Right lobe of liver (tissue), 6 donors: ENCODE measurements at regions not wholly inside any gene's neighbourhood (a gene's known extent, or its start where the extent isn't known, plus 50 kb on each side); places are given as distances from the start of the nearest gene placed in this dataset.
"Not testable (repeated sequence)": the region's sequence is repeated elsewhere in the genome, so short reads cannot be mapped to it uniquely, and the experiment has no call there.

Source experiments
- ATAC-seq, 4 donors: fragments of 200-7000 bp; cut with Tn5 transposase; one replicate each; pipeline ENCODE4 v1.9.1; 2020; ENCODE audit warnings: mild to moderate bottlenecking in 4 of 4, moderate library complexity in 4 of 4
- DNase-seq, 3 donors: peaks; one replicate each; pipeline ENCODE4 v3.0.0-alpha.2; 2020
- H3K27ac ChIP-seq, 3 donors: fragments of 200-600 bp; one replicate each; pipeline ENCODE4 v1.8.0; 2022
- H3K27me3 ChIP-seq, 2 donors: fragments of 200-600 bp; one replicate each; pipeline ENCODE4 v1.8.0; 2022
- H3K36me3 ChIP-seq, 4 donors: fragments of 200-600 bp; sonication (generic) in 1 of 4; one replicate each; pipeline versions ENCODE4 v1.5.1 to v1.8.0; 2017 to 2022; ENCODE audit warnings: control low read depth in 1 of 4
- H3K4me1 ChIP-seq, 4 donors: fragments of 200-600 bp; sonication (generic) in 1 of 4; one replicate each; pipeline versions ENCODE4 v1.5.1 to v1.8.0; 2017 to 2022; ENCODE audit warnings: control low read depth in 1 of 4
- H3K4me3 ChIP-seq, 3 donors: fragments of 200-600 bp; one replicate each; pipeline ENCODE4 v1.8.0; 2022
- H3K9me3 ChIP-seq, 4 donors: fragments of 200-600 bp; sonication (generic) in 1 of 4; one replicate each; pipeline versions ENCODE4 v1.5.1 to v1.8.0; 2017 to 2022; ENCODE audit warnings: control low read depth in 1 of 4
- POLR2A ChIP-seq: fragments of 450-650 bp; IDR thresholded peaks from one replicate; pipeline ENCODE4 v1.6.1; 2017; ENCODE audit warnings: antibody characterized with exemption, mild to moderate bottlenecking
- WGBS: methylation state at CpG from one replicate; pipeline ENCODE4 v1.1.6; 2018; ENCODE audit warnings: low coverage, low lambda C conversion rate; ENCODE audit not compliant: insufficient coverage; ENCODE audit errors: missing lambda C conversion rate; 5-methylcytosine and 5-hydroxymethylcytosine counted together
- intact Hi-C, 2 donors: fragments of 100-400 bp; cut with DNase I; formaldehyde crosslinking; loops; one replicate each; pipeline versions ENCODE4 v1.11.2 to v1.14.1; 2022
- TF ChIP-seq, protein P1 (sequence below), 4 donors: fragments of 200-600 bp in 3 of 4; fragments of 450-650 bp in 1 of 4; IDR thresholded peaks; one replicate each; pipeline versions ENCODE4 v1.5.1 to v1.8.0; 2016 to 2022; ENCODE audit warnings: antibody characterized with exemption in 4 of 4, mild to moderate bottlenecking in 2 of 4
- donor health status: DM: no; HTN: yes; CAD: no.
- donor health status: DM: no; HTN: no; CAD: no.
- donor health status: DM: no; HTN: no; CAD: no.
- donor health status: DM: no; HTN: yes; CAD: no.
- donor health status: DM: no; HTN: yes; CAD: no.

DNA sequence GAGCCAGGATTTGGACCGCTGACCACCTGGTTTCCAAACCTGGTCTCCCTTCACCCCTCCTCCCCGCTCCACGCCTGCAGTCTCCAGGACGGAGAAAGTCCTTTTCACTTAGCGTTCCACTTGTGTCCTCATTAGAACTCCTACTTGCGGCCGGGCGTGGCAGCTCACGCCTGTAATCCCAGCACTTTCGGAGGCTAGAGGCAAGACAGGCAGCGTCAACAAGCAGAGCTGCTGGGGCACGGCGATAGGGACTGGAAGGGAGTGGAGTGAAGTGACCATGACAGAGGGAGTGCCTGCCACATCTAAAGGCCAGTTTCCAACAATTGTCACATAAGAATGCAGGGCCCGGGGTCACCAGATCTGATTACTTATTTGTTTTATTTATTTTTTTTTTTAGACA lies 132.5 kb upstream of the NCOR2 start:
- H3K4me1 ChIP-seq, result peaks cover 0 to 9% (median 1%) of the 10 kb centered on the region in 4 donors
- no peak overlapping the region for H3K27ac ChIP-seq
- no peak for DNase-seq
- H3K4me3 ChIP-seq, result no peak overlapping the region
- WGBS, result 81% methylated on average over 12 of the region's 14 CpGs
- no peaks in the 10 kb centered on the region for H3K36me3 ChIP-seq
- intact Hi-C loops, result no loop called here
- no peaks in the 10 kb centered on the region for H3K9me3 ChIP-seq
- H3K27me3 ChIP-seq, result no peaks in the 10 kb centered on the region
- no peak for ATAC-seq
- TF ChIP-seq POLR2A, result no peak
- TF ChIP-seq, protein P1, sequence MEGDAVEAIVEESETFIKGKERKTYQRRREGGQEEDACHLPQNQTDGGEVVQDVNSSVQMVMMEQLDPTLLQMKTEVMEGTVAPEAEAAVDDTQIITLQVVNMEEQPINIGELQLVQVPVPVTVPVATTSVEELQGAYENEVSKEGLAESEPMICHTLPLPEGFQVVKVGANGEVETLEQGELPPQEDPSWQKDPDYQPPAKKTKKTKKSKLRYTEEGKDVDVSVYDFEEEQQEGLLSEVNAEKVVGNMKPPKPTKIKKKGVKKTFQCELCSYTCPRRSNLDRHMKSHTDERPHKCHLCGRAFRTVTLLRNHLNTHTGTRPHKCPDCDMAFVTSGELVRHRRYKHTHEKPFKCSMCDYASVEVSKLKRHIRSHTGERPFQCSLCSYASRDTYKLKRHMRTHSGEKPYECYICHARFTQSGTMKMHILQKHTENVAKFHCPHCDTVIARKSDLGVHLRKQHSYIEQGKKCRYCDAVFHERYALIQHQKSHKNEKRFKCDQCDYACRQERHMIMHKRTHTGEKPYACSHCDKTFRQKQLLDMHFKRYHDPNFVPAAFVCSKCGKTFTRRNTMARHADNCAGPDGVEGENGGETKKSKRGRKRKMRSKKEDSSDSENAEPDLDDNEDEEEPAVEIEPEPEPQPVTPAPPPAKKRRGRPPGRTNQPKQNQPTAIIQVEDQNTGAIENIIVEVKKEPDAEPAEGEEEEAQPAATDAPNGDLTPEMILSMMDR (IDR thresholded peaks at IDR 0.05), result no peak

DNA sequence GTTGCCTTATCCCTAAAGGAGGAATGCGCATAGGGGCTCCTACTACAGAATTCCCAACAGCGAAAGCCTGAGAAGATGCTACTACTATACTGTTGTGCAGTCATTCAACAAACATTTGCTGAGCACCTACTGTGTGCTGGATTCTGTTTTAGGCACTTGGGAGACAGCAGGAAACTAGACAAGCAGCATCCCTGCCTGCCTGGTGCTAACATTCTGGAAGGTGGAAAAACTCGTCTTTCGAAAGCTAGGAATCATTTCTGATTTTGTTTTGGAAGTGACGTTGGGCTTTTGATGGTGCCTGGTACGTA lies 131.5 kb upstream of the NCOR2 start:
- H3K27ac ChIP-seq, result no peak overlapping the region
- TF ChIP-seq, protein P1 (IDR thresholded peaks at IDR 0.05), result no peak
- TF ChIP-seq POLR2A, result no peak
- H3K36me3 ChIP-seq, result no peaks in the 10 kb centered on the region
- H3K27me3 ChIP-seq, result no peaks in the 10 kb centered on the region
- DNase-seq, result no peak
- no peak overlapping the region for H3K4me3 ChIP-seq
- H3K4me1 ChIP-seq, result peaks cover 0 to 5% (median 0%) of the 10 kb centered on the region in 4 donors
- no peak for ATAC-seq
- no peaks in the 10 kb centered on the region for H3K9me3 ChIP-seq
- WGBS, result 73% methylated on average over 4 of the region's 6 CpGs
- intact Hi-C loops, result no loop called here

DNA sequence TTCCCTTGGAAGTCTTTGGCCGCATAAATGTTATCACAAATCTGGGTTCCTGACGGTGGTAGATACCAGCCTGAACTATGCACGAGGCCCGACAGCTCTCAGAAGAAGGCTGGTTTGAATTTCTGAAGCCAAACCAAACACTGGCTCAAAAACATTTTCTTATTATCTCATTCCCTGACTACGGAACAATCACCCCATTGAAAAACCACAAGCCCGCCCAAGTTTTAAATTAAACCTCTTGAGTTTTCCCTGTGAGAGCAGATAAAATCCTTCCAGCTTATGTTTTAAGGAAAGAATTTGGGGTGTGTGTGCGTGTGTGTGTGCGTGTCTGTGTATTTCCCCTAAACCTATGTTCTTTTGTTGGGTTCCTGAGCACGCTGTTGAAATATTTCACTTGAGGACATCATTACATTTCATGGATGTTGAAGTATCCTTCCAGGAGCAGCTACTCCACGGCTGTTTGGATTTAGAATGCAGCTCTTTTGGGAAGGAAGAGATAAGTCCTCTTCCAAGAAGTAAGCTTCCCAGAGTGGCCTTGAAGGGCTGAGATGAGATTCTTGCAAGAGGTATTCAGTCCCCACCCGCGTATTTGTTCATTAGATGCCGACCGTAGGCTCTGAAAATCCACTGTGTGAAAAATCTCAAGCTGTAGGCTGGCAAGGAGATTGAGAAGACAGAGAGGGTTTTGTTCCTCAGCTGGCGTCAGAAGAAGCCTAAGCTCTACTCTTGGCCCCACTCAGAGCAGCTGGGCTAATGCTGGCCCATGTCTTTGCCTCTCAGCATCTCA lies 131.0 kb upstream of the NCOR2 start:
- Histone ChIP-seq H3K36me3 (no peaks in the 10 kb centered on the region), H3K4me1 (no peaks in the 10 kb centered on the region), H3K27ac (no peak overlapping the region), H3K4me3 (no peak overlapping the region), H3K9me3 (no peaks in the 10 kb centered on the region), H3K27me3 (no peaks in the 10 kb centered on the region)
- DNase-seq (no peak), ATAC-seq (no peak)
- intact Hi-C loops, result no loop called here
- TF ChIP-seq POLR2A, result no peak
- TF ChIP-seq, protein P1 (IDR thresholded peaks at IDR 0.05), result no peak
- WGBS, result 61% methylated on average over 12 of the region's 15 CpGs

DNA sequence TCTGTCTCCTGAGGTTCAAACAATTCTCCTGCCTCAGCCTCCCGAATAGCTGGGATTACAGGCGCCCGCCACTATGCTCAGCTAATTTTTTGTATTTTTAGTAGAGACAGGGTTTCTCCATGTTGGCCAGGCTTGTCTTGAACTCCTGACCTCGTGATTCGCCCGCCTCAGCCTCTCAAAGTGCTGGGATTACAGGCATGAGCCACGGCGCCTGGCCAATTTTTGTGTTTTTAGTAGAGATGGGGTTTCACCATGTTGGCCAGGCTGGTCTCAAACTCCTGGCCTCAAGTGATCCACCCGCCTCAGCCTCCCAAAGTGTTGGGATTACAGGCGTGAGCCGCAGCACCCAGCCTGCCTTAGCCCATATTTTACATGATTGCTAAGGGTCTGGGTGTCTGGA lies 130.3 kb upstream of the NCOR2 start:
- H3K27me3 ChIP-seq, H3K27ac ChIP-seq, ATAC-seq, DNase-seq, H3K9me3 ChIP-seq, intact Hi-C loops, H3K4me1 ChIP-seq, H3K36me3 ChIP-seq, H3K4me3 ChIP-seq: not testable (repeated sequence)
- 82% methylated on average over 8 of the region's 11 CpGs for WGBS

DNA sequence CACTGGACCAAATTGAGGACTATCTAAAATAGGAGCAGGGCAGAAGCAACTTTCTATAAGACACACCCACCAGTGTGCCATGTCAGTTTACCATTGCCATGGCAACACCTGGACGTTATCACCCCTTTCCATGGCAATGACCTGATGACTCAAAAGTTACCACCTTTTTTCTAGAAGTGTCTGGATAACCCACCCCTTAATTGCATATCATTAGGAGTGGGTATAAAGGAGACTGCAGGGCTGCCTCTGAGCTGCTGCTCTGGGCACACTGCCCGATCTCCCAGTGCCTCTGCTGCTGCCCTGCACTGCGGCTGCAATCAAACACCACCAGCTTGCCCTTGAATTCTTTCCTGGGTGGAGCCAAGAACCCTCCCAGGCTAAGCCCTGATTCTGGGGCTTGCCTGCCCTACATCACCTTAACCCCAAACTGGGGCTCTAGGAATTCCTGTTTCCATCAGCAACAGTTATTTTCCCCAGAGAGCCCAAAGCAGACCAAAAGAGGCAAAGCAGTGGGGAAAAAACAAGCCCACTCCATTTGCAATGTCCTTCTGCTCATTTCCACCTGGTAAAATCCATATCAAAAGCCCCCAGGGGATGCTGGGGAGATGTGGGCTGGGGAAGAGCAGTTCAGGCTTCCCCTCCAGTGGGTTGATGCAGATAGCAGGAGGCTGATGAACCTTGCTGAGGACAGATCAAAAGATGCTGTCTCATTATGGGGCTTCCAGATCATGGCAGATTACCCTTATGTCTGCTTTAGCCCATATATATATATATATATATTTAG lies 129.5 kb upstream of the NCOR2 start:
- H3K27me3 ChIP-seq, result no peaks in the 10 kb centered on the region
- 63% methylated on average over 3 of the region's 3 CpGs for WGBS
- intact Hi-C loops, result no loop called here
- no peak for ATAC-seq
- TF ChIP-seq, protein P1 (IDR thresholded peaks at IDR 0.05), result no peak
- TF ChIP-seq POLR2A, result no peak
- H3K9me3 ChIP-seq, result no peaks in the 10 kb centered on the region
- DNase-seq, result no peak
- no peak overlapping the region for H3K4me3 ChIP-seq
- no peak overlapping the region for H3K27ac ChIP-seq
- no peaks in the 10 kb centered on the region for H3K36me3 ChIP-seq
- no peaks in the 10 kb centered on the region for H3K4me1 ChIP-seq
